LoVo (cell line): ENCODE measurements at regions not wholly inside any gene's neighbourhood (a gene's known extent, or its start where the extent isn't known, plus 50 kb on each side); places are given as distances from the start of the nearest gene placed in this dataset.

ENCODE experiments used
- DNase-seq: peaks from one replicate; pipeline ENCODE4 v3.0.0-alpha.2; 2016; ENCODE audit warnings: low spot score

GRCh38 chr2:121965661-121966060, 210.2 kb downstream of the TSN start:
- no peak for DNase-seq

- DNase-seq: no peak
These were observed 211.2 kb downstream of the TSN start for GRCh38 chr2:121966663-121967062.

GRCh38 chr2:121969166-121969565, 213.7 kb downstream of the TSN start:
- DNase-seq: no peak

- no peak for DNase-seq
These were observed 214.6 kb downstream of the TSN start for GRCh38 chr2:121969766-121970639.

- no peak for DNase-seq
These were observed 216.8 kb downstream of the TSN start for GRCh38 chr2:121972203-121972602.

GRCh38 chr2:121974897-121975661, 219.6 kb downstream of the TSN start:
- DNase-seq: peak; percentile 72

GRCh38 chr2:121976926-121977325, 221.5 kb downstream of the TSN start:
- no peak for DNase-seq

- no peak for DNase-seq
These were observed 221.9 kb downstream of the TSN start for GRCh38 chr2:121977326-121977725.

GRCh38 chr2:121992700-121993099, 237.2 kb downstream of the TSN start:
- DNase-seq: no peak

- DNase-seq: no peak
These were observed 238.2 kb downstream of the TSN start for GRCh38 chr2:121993682-121994081.

GRCh38 chr2:121994238-121995206, 239.1 kb downstream of the TSN start:
- no peak for DNase-seq

- DNase-seq: no peak
These were observed 243.3 kb downstream of the TSN start for GRCh38 chr2:121998751-121999150.

- peak; percentile 15 for DNase-seq
These were observed 243.8 kb downstream of the TSN start for GRCh38 chr2:121999264-121999663.

- no peak for DNase-seq
These were observed 245.3 kb downstream of the TSN start for GRCh38 chr2:122000556-122001340.

GRCh38 chr2:122001441-122001874, 246.0 kb downstream of the TSN start:
- DNase-seq: no peak

GRCh38 chr2:122003196-122003940, 247.9 kb downstream of the TSN start:
- no peak for DNase-seq

GRCh38 chr2:122007126-122007525, 251.7 kb downstream of the TSN start:
- DNase-seq: no peak

- no peak for DNase-seq
These were observed 252.1 kb downstream of the TSN start for GRCh38 chr2:122007577-122007976.

- no peak for DNase-seq
These were observed 254.1 kb downstream of the TSN start for GRCh38 chr2:122009561-122009960.

GRCh38 chr2:122011493-122012270, 256.2 kb downstream of the TSN start:
- no peak for DNase-seq
